ENCODE measurements at regions not wholly inside any gene's neighbourhood (a gene's known extent, or its start where the extent isn't known, plus 50 kb on each side); places are given as distances from the start of the nearest gene placed in this dataset.

DNA sequence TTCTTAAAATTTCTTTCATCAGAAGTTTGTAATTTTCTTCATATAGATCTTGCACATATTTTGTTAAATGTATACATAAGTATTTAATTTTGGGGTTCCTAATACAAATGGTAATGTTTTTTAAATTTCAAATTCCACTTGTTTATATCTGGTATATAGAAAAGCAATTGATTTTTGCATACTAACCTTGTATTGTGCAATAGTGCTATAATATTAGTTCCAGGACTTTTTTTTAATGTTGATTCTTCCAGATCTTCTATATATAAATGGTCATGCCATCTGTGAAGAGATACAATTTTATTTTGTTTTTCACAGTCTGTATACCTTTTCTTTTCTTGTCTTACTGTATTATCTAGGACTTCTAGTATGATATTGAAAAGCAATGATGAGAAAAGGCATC lies 665.0 kb downstream of the OTOL1 start:
- TF ChIP-seq CTCF (IDR thresholded peaks at IDR 0.05 in 2 of 3, conservative IDR thresholded peaks at IDR 0.05 in 1 of 3; ENCODE audit: borderline replicate concordance in 1 of 3, insufficient read depth in 1 of 3, low read depth in 2 of 3, low read length in 2 of 3) = no peak
- TF ChIP-seq SIN3A (IDR thresholded peaks at IDR 0.05; ENCODE audit: low read depth) = no peak
- TF ChIP-seq, protein P1, sequence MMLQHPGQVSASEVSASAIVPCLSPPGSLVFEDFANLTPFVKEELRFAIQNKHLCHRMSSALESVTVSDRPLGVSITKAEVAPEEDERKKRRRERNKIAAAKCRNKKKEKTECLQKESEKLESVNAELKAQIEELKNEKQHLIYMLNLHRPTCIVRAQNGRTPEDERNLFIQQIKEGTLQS (IDR thresholded peaks at IDR 0.05) = no peak
- TF ChIP-seq JUND (IDR thresholded peaks at IDR 0.05) = no peak
- TF ChIP-seq POLR2AphosphoS5 (IDR thresholded peaks at IDR 0.05; ENCODE audit: low read depth, low read length) = no peak
- no peak for TF ChIP-seq ZFX (IDR thresholded peaks at IDR 0.05)
- no peak for TF ChIP-seq POLR2A (IDR thresholded peaks at IDR 0.05; ENCODE audit: borderline replicate concordance, extremely low read depth, insufficient read depth, insufficient read length)
- TF ChIP-seq, protein P2, sequence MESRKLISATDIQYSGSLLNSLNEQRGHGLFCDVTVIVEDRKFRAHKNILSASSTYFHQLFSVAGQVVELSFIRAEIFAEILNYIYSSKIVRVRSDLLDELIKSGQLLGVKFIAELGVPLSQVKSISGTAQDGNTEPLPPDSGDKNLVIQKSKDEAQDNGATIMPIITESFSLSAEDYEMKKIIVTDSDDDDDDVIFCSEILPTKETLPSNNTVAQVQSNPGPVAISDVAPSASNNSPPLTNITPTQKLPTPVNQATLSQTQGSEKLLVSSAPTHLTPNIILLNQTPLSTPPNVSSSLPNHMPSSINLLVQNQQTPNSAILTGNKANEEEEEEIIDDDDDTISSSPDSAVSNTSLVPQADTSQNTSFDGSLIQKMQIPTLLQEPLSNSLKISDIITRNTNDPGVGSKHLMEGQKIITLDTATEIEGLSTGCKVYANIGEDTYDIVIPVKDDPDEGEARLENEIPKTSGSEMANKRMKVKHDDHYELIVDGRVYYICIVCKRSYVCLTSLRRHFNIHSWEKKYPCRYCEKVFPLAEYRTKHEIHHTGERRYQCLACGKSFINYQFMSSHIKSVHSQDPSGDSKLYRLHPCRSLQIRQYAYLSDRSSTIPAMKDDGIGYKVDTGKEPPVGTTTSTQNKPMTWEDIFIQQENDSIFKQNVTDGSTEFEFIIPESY (IDR thresholded peaks at IDR 0.05; ENCODE audit: extremely low read depth, insufficient replicate concordance, low read length) = no peak
- TF ChIP-seq, protein P3, sequence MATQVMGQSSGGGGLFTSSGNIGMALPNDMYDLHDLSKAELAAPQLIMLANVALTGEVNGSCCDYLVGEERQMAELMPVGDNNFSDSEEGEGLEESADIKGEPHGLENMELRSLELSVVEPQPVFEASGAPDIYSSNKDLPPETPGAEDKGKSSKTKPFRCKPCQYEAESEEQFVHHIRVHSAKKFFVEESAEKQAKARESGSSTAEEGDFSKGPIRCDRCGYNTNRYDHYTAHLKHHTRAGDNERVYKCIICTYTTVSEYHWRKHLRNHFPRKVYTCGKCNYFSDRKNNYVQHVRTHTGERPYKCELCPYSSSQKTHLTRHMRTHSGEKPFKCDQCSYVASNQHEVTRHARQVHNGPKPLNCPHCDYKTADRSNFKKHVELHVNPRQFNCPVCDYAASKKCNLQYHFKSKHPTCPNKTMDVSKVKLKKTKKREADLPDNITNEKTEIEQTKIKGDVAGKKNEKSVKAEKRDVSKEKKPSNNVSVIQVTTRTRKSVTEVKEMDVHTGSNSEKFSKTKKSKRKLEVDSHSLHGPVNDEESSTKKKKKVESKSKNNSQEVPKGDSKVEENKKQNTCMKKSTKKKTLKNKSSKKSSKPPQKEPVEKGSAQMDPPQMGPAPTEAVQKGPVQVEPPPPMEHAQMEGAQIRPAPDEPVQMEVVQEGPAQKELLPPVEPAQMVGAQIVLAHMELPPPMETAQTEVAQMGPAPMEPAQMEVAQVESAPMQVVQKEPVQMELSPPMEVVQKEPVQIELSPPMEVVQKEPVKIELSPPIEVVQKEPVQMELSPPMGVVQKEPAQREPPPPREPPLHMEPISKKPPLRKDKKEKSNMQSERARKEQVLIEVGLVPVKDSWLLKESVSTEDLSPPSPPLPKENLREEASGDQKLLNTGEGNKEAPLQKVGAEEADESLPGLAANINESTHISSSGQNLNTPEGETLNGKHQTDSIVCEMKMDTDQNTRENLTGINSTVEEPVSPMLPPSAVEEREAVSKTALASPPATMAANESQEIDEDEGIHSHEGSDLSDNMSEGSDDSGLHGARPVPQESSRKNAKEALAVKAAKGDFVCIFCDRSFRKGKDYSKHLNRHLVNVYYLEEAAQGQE (IDR thresholded peaks at IDR 0.05; ENCODE audit: low read depth) = no peak
- no peak for TF ChIP-seq SRF (IDR thresholded peaks at IDR 0.05; ENCODE audit: low read depth)

All from HCT116 (cell line).